Adrenal gland (tissue), 9 donors: ENCODE measurements at regions not wholly inside any gene's neighbourhood (a gene's known extent, or its start where the extent isn't known, plus 50 kb on each side); places are given as distances from the start of the nearest gene placed in this dataset.

Source experiments
- DNase-seq, 7 donors: peaks; one replicate each; pipeline ENCODE4 v3.0.0-alpha.2; 2019 to 2020
- H3K27ac ChIP-seq, 5 donors: fragments of 200-600 bp; sonication (generic) in 4 of 5; 1 replicate in 3 of 5; 2 replicates in 2 of 5; pipeline versions ENCODE4 v1.5.1 to v1.8.0; 2016 to 2020; ENCODE audit warnings: mild to moderate bottlenecking in 1 of 5
- H3K27me3 ChIP-seq: fragments of 200-600 bp; 2 replicates; pipeline ENCODE4 v1.8.0; 2021
- H3K36me3 ChIP-seq, 2 donors: fragments of 200-600 bp; replicated peaks in 1 of 2; 1 replicate in 1 of 2; 2 replicates in 1 of 2; pipeline versions ENCODE4 v1.5.1 to v1.8.0; 2018 to 2022
- H3K4me1 ChIP-seq, 2 donors: fragments of 200-600 bp; replicated peaks in 1 of 2; 1 replicate in 1 of 2; 2 replicates in 1 of 2; pipeline versions ENCODE4 v1.5.1 to v1.8.0; 2018 to 2021
- H3K4me3 ChIP-seq, 4 donors: fragments of 200-600 bp; sonication (generic) in 3 of 4; one replicate each; pipeline ENCODE4 v1.5.1; 2016 to 2018
- H3K9me3 ChIP-seq, 3 donors: fragments of 200-600 bp; sonication (generic) in 1 of 3; replicated peaks in 1 of 3; 1 replicate in 2 of 3; 2 replicates in 1 of 3; pipeline versions ENCODE4 v1.5.1 to v1.8.0; 2016 to 2021
- CTCF ChIP-seq, 6 experiments: fragments of 450-650 bp in 4 of 6; fragments of 200-600 bp in 2 of 6; sonication (generic) in 1 of 6; IDR thresholded peaks; 1 replicate in 5 of 6; 2 replicates in 1 of 6; pipeline versions ENCODE4 v1.5.1 to v1.8.0; 2016 to 2021; ENCODE audit warnings: antibody characterized with exemption in 6 of 6, mild to moderate bottlenecking in 2 of 6, moderate library complexity in 1 of 6
- POLR2A ChIP-seq, 2 donors: fragments of 450-650 bp; IDR thresholded peaks; one replicate each; pipeline ENCODE4 v1.6.1; 2017; ENCODE audit warnings: antibody characterized with exemption in 2 of 2, mild to moderate bottlenecking in 2 of 2, moderate library complexity in 1 of 2
- whole genome bisulfite sequencing, 4 donors: extraction: QIAGEN DNeasy Blood & Tissue Kit in 2 of 4; methylation state at CpG; one replicate each; pipeline versions ENCODE4 v1.1.5 to v1.1.7; 2013 to 2017; 5-methylcytosine and 5-hydroxymethylcytosine counted together
- intact Hi-C, 2 donors: fragments of 100-400 bp; cut with DNase I; formaldehyde crosslinking; loops; one replicate each; pipeline versions ENCODE4 v1.14.1 to v1.15.0; 2022 to 2023
- donor health status: healthy with polysubstance abuse.
- donor health status: Bipolar disorder and iron deficiency.
- donor health status: DM: yes; HTN: yes; CAD: no.
- donor health status: DM: no; HTN: no; CAD: no.
- donor health status: DM: no; HTN: no; CAD: no.

DNA sequence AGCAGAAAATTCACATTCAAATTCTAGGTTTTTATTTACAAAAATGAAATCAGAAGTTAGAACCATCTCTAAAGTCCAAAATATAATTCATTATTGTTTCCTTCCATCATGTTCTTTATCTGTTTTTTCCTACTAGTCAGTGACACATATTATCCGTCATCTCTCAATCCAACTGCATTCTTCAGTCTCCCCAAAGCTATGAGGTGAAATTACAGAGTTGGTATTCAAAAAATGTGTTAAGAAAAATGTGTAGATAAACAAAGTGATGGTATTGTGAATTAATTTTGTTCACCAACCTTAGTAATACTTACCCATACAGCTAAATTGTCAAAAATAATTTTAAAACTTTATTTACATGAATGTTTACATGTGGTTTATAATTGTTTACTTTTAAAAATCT is 448.7 kb upstream of the MIR17HG start:
- TF ChIP-seq CTCF (IDR thresholded peaks at IDR 0.05) (no peak), POLR2A (IDR thresholded peaks at IDR 0.05) (no peak)
- intact Hi-C loops, result no loop called here
- H3K4me3 ChIP-seq, result no peak overlapping the region
- no peaks in the 10 kb centered on the region for H3K4me1 ChIP-seq
- no peaks in the 10 kb centered on the region for H3K9me3 ChIP-seq
- no peaks in the 10 kb centered on the region for H3K27me3 ChIP-seq
- H3K27ac ChIP-seq, result no peak overlapping the region
- DNase-seq, result no peak
- WGBS, 4 donors, result 65 to 90% (median 78%) methylated on average over 1 of the region's 1 CpG
- H3K36me3 ChIP-seq, result no peaks in the 10 kb centered on the region

- no peaks in the 10 kb centered on the region for H3K4me1 ChIP-seq
- intact Hi-C loops, result no loop called here
- H3K9me3 ChIP-seq, result no peaks in the 10 kb centered on the region
- no peaks in the 10 kb centered on the region for H3K36me3 ChIP-seq
- no peaks in the 10 kb centered on the region for H3K27me3 ChIP-seq
- no peak overlapping the region for H3K4me3 ChIP-seq
- WGBS, 4 donors, result 43 to 59% (median 52%) methylated on average over 1 of the region's 1 CpG
- TF ChIP-seq CTCF (IDR thresholded peaks at IDR 0.05), result no peak
- no peak for TF ChIP-seq POLR2A (IDR thresholded peaks at IDR 0.05)
- DNase-seq, result no peak
- no peak overlapping the region for H3K27ac ChIP-seq
These were observed 448.1 kb upstream of the MIR17HG start for GRCh38 chr13:90899416-90899815.

DNA sequence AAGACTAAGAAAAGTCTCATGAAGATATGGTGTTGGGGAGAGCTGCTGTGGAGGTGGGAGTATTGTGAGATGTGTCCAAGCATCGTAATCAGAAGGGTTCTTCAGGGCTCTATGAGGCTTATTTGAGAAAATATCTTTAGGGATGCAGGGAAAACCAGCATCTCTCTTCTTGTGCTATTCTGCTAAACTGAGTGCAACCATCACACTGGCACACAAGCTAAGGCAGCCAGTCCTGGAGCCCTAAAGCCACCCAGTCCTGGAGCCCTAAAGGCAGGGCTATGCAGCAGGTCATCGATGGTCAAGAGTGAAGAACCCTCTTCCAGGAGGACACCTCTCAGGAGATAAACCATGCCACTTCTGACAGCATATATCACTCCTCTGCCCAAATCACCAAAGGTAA is 445.2 kb upstream of the MIR17HG start:
- 51 to 74% (median 72%) methylated on average over 2 of the region's 2 CpGs for WGBS, 4 donors

GRCh38 chr13:90906554-90906953 is 440.9 kb upstream of the MIR17HG start:
- Histone ChIP-seq H3K4me3 (no peak overlapping the region), H3K36me3 (no peaks in the 10 kb centered on the region), H3K27ac (no peak overlapping the region), H3K9me3 (no peaks in the 10 kb centered on the region), H3K4me1 (no peaks in the 10 kb centered on the region), H3K27me3 (no peaks in the 10 kb centered on the region)
- no peak for TF ChIP-seq POLR2A (IDR thresholded peaks at IDR 0.05)
- TF ChIP-seq CTCF (IDR thresholded peaks at IDR 0.05), result no peak
- 71 to 97% (median 81%) methylated on average over 1 of the region's 1 CpG for WGBS, 4 donors
- intact Hi-C loops, result no loop called here
- DNase-seq, result no peak

More for the DNA sequence above, 445.2 kb upstream of the MIR17HG start:
- no peaks in the 10 kb centered on the region for H3K36me3 ChIP-seq
- H3K27me3 ChIP-seq, result no peaks in the 10 kb centered on the region
- H3K9me3 ChIP-seq, result no peaks in the 10 kb centered on the region
- H3K27ac ChIP-seq, result no peak overlapping the region
- intact Hi-C loops, result no loop called here
- no peak overlapping the region for H3K4me3 ChIP-seq
- H3K4me1 ChIP-seq, result no peaks in the 10 kb centered on the region
- no peak for TF ChIP-seq POLR2A (IDR thresholded peaks at IDR 0.05)
- TF ChIP-seq CTCF (IDR thresholded peaks at IDR 0.05), result no peak
- DNase-seq, result no peak
